Left lung (tissue), 4 donors: ENCODE measurements at regions not wholly inside any gene's neighbourhood (a gene's known extent, or its start where the extent isn't known, plus 50 kb on each side); places are given as distances from the start of the nearest gene placed in this dataset.

Source experiments
- ATAC-seq: fragments of 200-7000 bp; cut with Tn5 transposase; one replicate; pipeline ENCODE4 v1.9.1; 2020; ENCODE audit warnings: moderate library complexity
- DNase-seq, 4 donors: peaks; one replicate each; pipeline ENCODE4 v3.0.0-alpha.2; 2013 to 2020
- H3K27ac ChIP-seq, 2 donors: fragments of 200-600 bp; sonication (generic) in 1 of 2; one replicate each; pipeline versions ENCODE4 v1.5.0 to v1.8.0; 2020 to 2021
- H3K27me3 ChIP-seq, 2 donors: fragments of 200-600 bp; sonication (generic) in 1 of 2; one replicate each; pipeline versions ENCODE4 v1.5.0 to v1.8.0; 2020 to 2021
- H3K36me3 ChIP-seq, 2 donors: fragments of 200-600 bp; sonication (generic) in 1 of 2; one replicate each; pipeline versions ENCODE4 v1.5.0 to v1.8.0; 2020 to 2021
- H3K4me1 ChIP-seq, 2 donors: fragments of 200-600 bp; one replicate each; pipeline ENCODE4 v1.8.0; 2021
- H3K4me3 ChIP-seq, 2 donors: fragments of 200-600 bp; sonication (generic) in 1 of 2; one replicate each; pipeline versions ENCODE4 v1.5.0 to v1.8.0; 2020 to 2021; ENCODE audit warnings: mild to moderate bottlenecking in 1 of 2
- H3K9me3 ChIP-seq, 2 donors: fragments of 200-600 bp; sonication (generic) in 1 of 2; one replicate each; pipeline versions ENCODE4 v1.5.0 to v1.8.0; 2020 to 2021
- intact Hi-C, 2 donors: fragments of 100-400 bp; cut with DNase I; formaldehyde crosslinking; loops; one replicate each; pipeline versions ENCODE4 v1.11.2 to v1.14.2; 2022
- TF ChIP-seq, protein P1 (sequence below), 2 donors: fragments of 200-600 bp; sonication (generic) in 1 of 2; IDR thresholded peaks; one replicate each; pipeline versions ENCODE4 v1.5.0 to v1.8.0; 2021; ENCODE audit warnings: antibody characterized with exemption in 2 of 2
- donor health status: DM: no; HTN: yes; CAD: no.
- donor health status: DM: no; HTN: no; CAD: no.

DNA sequence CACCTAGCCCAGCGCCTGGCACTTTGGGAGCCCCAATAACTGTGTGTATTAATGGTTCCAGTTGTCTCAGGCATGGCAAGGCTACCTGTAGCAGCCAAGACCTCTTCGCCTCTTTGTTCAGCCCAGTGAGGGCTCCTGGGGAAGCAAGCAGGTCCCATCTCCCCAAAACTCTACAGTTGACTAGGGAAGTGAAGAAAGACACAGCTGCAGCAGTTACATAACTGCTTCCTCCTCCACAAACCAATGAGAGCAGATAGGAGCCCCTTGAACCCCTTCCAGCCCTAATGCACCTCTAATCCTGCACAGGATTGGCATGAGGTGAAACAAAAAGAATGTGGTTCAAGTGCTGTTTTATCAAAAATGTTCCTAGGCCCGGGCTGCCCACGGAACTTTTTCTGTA lies 100.5 kb downstream of the SYF2 start:
- Histone ChIP-seq H3K9me3 (no peaks in the 10 kb centered on the region), H3K4me3 (no peak overlapping the region), H3K27me3 (peaks cover 0 to 10% of the 10 kb centered on the region in 2 donors), H3K4me1 (peaks cover 0 to 7% of the 10 kb centered on the region in 2 donors), H3K36me3 (no peaks in the 10 kb centered on the region), H3K27ac (no peak overlapping the region)
- no peak for DNase-seq
- TF ChIP-seq, protein P1, sequence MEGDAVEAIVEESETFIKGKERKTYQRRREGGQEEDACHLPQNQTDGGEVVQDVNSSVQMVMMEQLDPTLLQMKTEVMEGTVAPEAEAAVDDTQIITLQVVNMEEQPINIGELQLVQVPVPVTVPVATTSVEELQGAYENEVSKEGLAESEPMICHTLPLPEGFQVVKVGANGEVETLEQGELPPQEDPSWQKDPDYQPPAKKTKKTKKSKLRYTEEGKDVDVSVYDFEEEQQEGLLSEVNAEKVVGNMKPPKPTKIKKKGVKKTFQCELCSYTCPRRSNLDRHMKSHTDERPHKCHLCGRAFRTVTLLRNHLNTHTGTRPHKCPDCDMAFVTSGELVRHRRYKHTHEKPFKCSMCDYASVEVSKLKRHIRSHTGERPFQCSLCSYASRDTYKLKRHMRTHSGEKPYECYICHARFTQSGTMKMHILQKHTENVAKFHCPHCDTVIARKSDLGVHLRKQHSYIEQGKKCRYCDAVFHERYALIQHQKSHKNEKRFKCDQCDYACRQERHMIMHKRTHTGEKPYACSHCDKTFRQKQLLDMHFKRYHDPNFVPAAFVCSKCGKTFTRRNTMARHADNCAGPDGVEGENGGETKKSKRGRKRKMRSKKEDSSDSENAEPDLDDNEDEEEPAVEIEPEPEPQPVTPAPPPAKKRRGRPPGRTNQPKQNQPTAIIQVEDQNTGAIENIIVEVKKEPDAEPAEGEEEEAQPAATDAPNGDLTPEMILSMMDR (IDR thresholded peaks at IDR 0.05): no peak
- no peak for ATAC-seq
- intact Hi-C loops: no loop called here

DNA sequence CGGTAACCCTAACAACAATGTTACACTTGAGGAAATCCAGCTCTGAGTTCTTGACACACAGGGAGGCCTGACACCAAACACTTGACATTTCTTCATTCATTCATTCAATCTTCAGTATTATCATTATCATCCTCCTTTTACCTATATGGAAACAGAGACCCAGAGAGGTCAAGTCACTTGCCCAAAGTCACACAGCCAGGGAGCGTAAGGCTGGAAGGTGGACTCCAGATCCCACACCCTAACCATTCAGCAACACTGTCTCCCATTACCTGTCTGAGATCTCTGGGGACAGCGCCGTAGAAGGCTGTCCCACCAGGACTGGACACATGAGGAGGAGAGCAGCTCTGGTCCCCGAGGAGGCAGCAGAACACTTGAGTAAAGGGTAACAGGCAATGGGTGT lies 101.4 kb downstream of the SYF2 start:
- H3K27ac ChIP-seq: no peak overlapping the region
- TF ChIP-seq, protein P1 (IDR thresholded peaks at IDR 0.05): no peak
- H3K27me3 ChIP-seq: peaks cover 0 to 10% of the 10 kb centered on the region in 2 donors
- no peaks in the 10 kb centered on the region for H3K9me3 ChIP-seq
- H3K4me3 ChIP-seq: no peak overlapping the region
- no peaks in the 10 kb centered on the region for H3K36me3 ChIP-seq
- peaks cover 0 to 7% of the 10 kb centered on the region in 2 donors for H3K4me1 ChIP-seq
- ATAC-seq: no peak
- intact Hi-C loops: no loop called here
- DNase-seq: no peak

DNA sequence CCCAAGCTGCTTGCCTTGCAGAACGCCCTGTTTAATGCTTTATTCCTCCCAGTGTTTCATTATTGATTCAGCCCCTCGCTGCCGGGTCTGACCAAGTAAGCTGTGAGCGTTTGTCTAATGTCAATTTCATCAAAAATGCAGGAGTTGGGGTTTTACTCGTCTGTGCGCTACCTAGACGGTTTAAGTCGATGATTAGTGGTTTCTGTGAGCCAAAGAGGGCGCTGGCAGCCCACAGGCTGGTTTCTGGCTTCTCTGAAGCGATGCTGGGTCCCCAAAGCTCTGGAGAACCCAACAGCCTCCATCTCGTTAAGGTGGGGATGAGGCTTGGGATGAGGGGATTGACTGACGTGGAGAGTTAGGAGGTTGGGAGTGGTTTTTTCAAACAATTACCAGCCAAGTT lies 102.9 kb downstream of the SYF2 start:
- Histone ChIP-seq H3K9me3 (no peaks in the 10 kb centered on the region), H3K27me3 (peaks cover 0 to 10% of the 10 kb centered on the region in 2 donors), H3K4me1 (peaks cover 0 to 7% of the 10 kb centered on the region in 2 donors), H3K4me3 (no peak overlapping the region), H3K36me3 (no peaks in the 10 kb centered on the region), H3K27ac (no peak overlapping the region)
- DNase-seq (no peak), ATAC-seq (no peak)
- intact Hi-C loops: no loop called here
- TF ChIP-seq, protein P1 (IDR thresholded peaks at IDR 0.05): no peak

DNA sequence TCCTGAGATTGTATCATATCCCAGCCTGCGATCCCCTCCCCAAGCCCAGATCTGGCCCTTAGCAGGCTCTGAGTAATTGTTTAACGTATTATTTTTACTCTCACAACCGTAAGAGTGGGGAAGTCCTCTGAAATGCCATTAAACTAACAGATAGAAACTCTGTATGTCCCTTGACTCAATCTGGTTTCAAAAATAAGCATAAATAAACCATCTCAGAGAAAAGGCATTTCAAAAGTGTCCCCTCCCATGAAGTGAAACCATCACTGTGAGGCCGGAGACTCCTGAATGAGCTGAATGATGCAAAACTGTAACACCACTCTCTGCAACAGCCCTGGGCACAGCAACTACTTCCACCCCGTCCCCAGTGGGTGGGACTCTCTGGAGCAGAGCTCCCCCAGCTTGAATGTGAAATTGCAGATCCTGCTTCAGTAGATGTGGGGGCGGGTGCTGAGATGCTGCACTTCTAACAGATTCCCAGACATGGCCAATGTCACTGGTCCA lies 104.1 kb downstream of the SYF2 start:
- intact Hi-C loops: no loop called here
- no peaks in the 10 kb centered on the region for H3K36me3 ChIP-seq
- H3K27ac ChIP-seq: no peak overlapping the region
- no peak for DNase-seq
- peaks cover 0 to 7% of the 10 kb centered on the region in 2 donors for H3K4me1 ChIP-seq
- TF ChIP-seq, protein P1 (IDR thresholded peaks at IDR 0.05): no peak
- H3K27me3 ChIP-seq: peaks cover 0 to 10% of the 10 kb centered on the region in 2 donors
- no peak for ATAC-seq
- no peak overlapping the region for H3K4me3 ChIP-seq
- H3K9me3 ChIP-seq: no peaks in the 10 kb centered on the region

DNA sequence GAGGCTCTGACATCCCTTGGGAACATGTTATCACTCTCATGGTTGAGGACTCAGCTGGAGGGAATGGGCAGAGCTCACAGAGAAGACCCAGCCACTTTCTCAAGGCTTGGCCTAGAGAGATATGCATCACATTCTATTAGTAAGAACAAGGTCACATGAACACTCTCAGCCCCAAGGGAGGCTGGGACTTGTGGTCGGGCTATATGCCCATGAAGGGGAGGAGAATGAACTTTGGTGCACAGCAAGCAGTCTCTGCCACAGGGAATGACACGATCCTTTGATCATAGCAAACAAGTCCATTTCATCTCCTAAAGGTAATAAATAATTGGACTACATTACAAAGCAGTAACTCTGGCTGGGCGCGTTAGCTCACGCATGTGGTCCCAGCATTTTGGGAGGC lies 105.7 kb downstream of the SYF2 start:
- Histone ChIP-seq H3K27ac (no peak overlapping the region), H3K4me3 (no peak overlapping the region), H3K27me3 (peaks cover 0 to 7% of the 10 kb centered on the region in 2 donors), H3K9me3 (no peaks in the 10 kb centered on the region), H3K36me3 (no peaks in the 10 kb centered on the region), H3K4me1 (peaks cover 0 to 2% of the 10 kb centered on the region in 2 donors)
- intact Hi-C loops: no loop called here
- TF ChIP-seq, protein P1 (IDR thresholded peaks at IDR 0.05): no peak
- ATAC-seq (no peak), DNase-seq (no peak)
